ENCODE measurements at regions not wholly inside any gene's neighbourhood (a gene's known extent, or its start where the extent isn't known, plus 50 kb on each side); places are given as distances from the start of the nearest gene placed in this dataset.
"Not testable (repeated sequence)": the region's sequence is repeated elsewhere in the genome, so short reads cannot be mapped to it uniquely, and the experiment has no call there.

DNA sequence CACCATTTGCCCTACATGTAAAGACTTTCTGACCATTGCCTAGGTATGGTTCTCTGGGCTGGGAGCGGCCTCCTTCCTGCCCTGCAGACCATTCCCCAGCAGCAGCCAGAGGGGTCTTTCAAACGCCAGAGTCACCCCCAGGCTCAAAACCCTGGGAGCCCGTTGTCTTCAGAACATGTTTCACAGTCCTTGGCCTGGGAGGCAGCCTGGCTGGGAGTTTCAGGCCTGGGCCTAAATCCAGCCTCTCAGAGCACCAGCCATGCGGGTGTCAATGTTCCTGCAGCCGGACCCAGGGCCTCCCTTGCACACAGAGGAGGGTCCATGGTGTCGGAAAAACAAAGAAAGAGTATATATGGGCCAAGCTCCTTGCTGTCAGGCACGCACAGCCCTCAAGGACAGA lies 145.2 kb upstream of the FOXD4L5 start:
- no peaks in the 10 kb centered on the region for H3K4me1 ChIP-seq (ENCODE audit: insufficient read depth, low read length)
- Mint-ChIP-seq H3K27me3 (peaks cover 0 to under 1% of the 10 kb centered on the region in 2 donors), H3K4me3 (no peak overlapping the region), H3K36me3 (peaks cover 0 to 12% (median 0%) of the 10 kb centered on the region in 3 donors), H3K27ac (no peak overlapping the region), H3K4me1 (peaks cover 0 to 6% (median 6%) of the 10 kb centered on the region in 3 donors), H3K9me3 (peaks cover 14 to 40% (median 18%) of the 10 kb centered on the region in 5 donors)
- no peak overlapping the region for H3K27ac ChIP-seq (ENCODE audit: low read depth, low read length)
- H3K9me3 ChIP-seq (ENCODE audit: low read length), result peaks cover 3% of the 10 kb centered on the region
- H3K4me3 ChIP-seq (ENCODE audit: low read length), result no peak overlapping the region
- H3K27me3 ChIP-seq (ENCODE audit: insufficient read depth, low read length, poor library complexity, severe bottlenecking), result no peaks in the 10 kb centered on the region
- DNase-seq, result no peak
- no peaks in the 10 kb centered on the region for H3K36me3 ChIP-seq (ENCODE audit: insufficient read depth, low read length)
- ChIA-PET POLR2A (no interaction called here), CTCF (no interaction called here)

DNA sequence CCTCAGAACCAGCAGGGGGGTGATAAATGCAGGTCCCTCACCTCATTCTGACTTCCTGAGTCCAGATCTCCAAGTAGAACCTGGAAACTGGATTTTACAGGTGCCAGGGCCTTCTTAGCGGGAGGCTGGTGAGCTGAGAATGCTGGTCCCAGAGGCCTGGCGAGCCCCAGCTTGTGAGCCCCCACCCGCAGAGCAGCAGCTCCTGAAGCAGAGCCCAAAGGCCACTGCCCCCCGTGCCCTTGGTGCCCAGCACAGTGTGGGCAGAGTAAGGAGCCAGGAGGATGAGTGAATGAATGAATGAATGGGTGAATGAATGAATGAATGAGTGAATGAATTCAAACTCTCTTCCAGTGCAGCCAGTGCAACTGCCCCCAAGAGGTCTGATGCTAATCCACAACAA lies 142.4 kb upstream of the FOXD4L5 start:
- H3K4me1 ChIP-seq (ENCODE audit: insufficient read depth, low read length); H3K27ac ChIP-seq (ENCODE audit: low read depth, low read length); H3K27ac Mint-ChIP-seq; H3K27me3 ChIP-seq (ENCODE audit: insufficient read depth, low read length, poor library complexity, severe bottlenecking); CTCF ChIA-PET; H3K36me3 Mint-ChIP-seq; H3K27me3 Mint-ChIP-seq; H3K4me3 ChIP-seq (ENCODE audit: low read length); H3K36me3 ChIP-seq (ENCODE audit: insufficient read depth, low read length); DNase-seq; H3K4me3 Mint-ChIP-seq; H3K4me1 Mint-ChIP-seq; H3K9me3 ChIP-seq (ENCODE audit: low read length); POLR2A ChIA-PET: not testable (repeated sequence)
- H3K9me3 Mint-ChIP-seq, result peaks cover 3 to 42% (median 22%) of the 10 kb centered on the region in 5 donors

DNA sequence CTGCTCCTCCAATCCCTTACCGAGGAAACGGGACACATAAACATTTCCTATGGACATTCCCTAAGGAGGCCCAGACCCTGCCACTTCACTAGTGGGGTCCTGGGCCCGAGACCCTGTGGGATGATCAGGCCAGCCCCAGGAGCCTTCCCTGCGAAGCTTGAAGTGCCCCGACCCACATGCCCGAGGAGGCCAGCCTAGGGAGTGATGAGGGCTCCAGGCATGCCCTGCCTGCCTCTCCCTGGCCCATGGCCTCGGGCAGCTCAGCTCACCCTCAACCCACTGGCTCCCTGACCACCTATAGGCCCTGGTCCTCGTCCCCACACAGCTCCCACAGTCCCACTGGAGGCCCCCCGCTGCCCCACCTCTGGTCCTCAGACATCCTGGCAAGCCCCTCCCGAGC lies 141.8 kb upstream of the FOXD4L5 start:
- CTCF ChIA-PET, result not testable (repeated sequence)

DNA sequence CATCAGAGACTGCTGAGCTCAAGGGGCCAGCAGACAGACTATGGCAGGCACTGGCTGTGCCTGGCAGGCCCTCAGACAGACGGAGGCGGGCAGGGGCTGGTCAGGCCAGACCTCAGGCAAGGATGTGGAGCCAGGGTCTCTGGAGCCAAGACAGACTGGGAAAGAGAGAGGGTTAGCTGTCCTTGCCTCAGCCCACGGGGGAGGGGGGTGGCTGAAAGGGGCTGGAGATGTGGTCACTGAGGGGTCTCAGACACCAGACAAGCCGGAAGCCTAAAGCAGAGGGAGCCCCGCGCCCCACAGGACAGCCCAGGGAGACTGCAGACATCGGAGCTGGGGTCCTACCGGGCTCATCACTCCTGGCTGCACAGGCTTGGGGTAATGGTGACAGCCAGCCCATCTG lies 141.2 kb upstream of the FOXD4L5 start:
- peaks cover 0 to 7% (median 6%) of the 10 kb centered on the region in 3 donors for H3K4me1 Mint-ChIP-seq
- H3K36me3 Mint-ChIP-seq, result peaks cover 0 to 1% (median 0%) of the 10 kb centered on the region in 3 donors

More for the DNA sequence above, 141.8 kb upstream of the FOXD4L5 start:
- H3K27me3 ChIP-seq (ENCODE audit: insufficient read depth, low read length, poor library complexity, severe bottlenecking); POLR2A ChIA-PET; H3K4me3 ChIP-seq (ENCODE audit: low read length); H3K27ac Mint-ChIP-seq; H3K27ac ChIP-seq (ENCODE audit: low read depth, low read length); H3K9me3 ChIP-seq (ENCODE audit: low read length); H3K4me1 Mint-ChIP-seq; H3K27me3 Mint-ChIP-seq; H3K4me1 ChIP-seq (ENCODE audit: insufficient read depth, low read length); H3K4me3 Mint-ChIP-seq; DNase-seq; H3K36me3 ChIP-seq (ENCODE audit: insufficient read depth, low read length); H3K36me3 Mint-ChIP-seq: not testable (repeated sequence)
- H3K9me3 Mint-ChIP-seq, result peaks cover 3 to 40% (median 18%) of the 10 kb centered on the region in 5 donors

DNA sequence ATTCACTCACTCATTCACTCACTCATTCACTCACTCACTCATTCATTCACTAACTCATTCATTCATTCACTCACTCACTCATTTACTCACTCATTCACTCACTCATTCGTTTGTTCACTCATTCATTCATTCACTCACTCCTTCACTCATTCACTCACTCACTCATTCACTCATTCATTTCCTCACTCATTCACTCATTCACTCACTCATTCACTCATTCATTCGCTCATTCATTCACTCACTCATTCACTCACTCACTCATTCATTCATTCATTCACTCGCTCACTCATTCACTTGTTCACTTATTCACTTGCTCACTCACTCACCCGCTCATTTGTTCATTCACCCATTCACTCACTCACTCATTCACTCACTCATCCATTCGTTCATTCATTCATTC lies 140.2 kb upstream of the FOXD4L5 start:
- H3K4me3 ChIP-seq (ENCODE audit: low read length); CTCF ChIA-PET; H3K27ac ChIP-seq (ENCODE audit: low read depth, low read length); H3K36me3 ChIP-seq (ENCODE audit: insufficient read depth, low read length); H3K4me3 Mint-ChIP-seq; POLR2A ChIA-PET; DNase-seq; H3K27me3 Mint-ChIP-seq; H3K36me3 Mint-ChIP-seq; H3K4me1 ChIP-seq (ENCODE audit: insufficient read depth, low read length); H3K4me1 Mint-ChIP-seq; H3K27me3 ChIP-seq (ENCODE audit: insufficient read depth, low read length, poor library complexity, severe bottlenecking); H3K9me3 ChIP-seq (ENCODE audit: low read length): not testable (repeated sequence)
- Mint-ChIP-seq H3K27ac (peak overlapping the region in 1 of 8 donors; percentile 64), H3K9me3 (peaks cover 0 to 39% (median 27%) of the 10 kb centered on the region in 5 donors)

More for the DNA sequence above, 141.2 kb upstream of the FOXD4L5 start:
- H3K9me3 ChIP-seq (ENCODE audit: low read length), result no peaks in the 10 kb centered on the region
- no peak overlapping the region for H3K27ac Mint-ChIP-seq
- ChIA-PET CTCF (no interaction called here), POLR2A (no interaction called here)
- H3K4me1 ChIP-seq (ENCODE audit: insufficient read depth, low read length), result no peaks in the 10 kb centered on the region
- no peak overlapping the region for H3K4me3 ChIP-seq (ENCODE audit: low read length)
- no peak for DNase-seq
- H3K36me3 ChIP-seq (ENCODE audit: insufficient read depth, low read length), result no peaks in the 10 kb centered on the region
- H3K27ac ChIP-seq (ENCODE audit: low read depth, low read length), result no peak overlapping the region
- no peaks in the 10 kb centered on the region for H3K27me3 ChIP-seq (ENCODE audit: insufficient read depth, low read length, poor library complexity, severe bottlenecking)
- H3K9me3 Mint-ChIP-seq, result peaks cover 0 to 43% (median 22%) of the 10 kb centered on the region in 5 donors
- H3K27me3 Mint-ChIP-seq, result peaks cover 0 to 1% of the 10 kb centered on the region in 2 donors
- peak overlapping the region in 1 of 7 donors; percentile 28 for H3K4me3 Mint-ChIP-seq

DNA sequence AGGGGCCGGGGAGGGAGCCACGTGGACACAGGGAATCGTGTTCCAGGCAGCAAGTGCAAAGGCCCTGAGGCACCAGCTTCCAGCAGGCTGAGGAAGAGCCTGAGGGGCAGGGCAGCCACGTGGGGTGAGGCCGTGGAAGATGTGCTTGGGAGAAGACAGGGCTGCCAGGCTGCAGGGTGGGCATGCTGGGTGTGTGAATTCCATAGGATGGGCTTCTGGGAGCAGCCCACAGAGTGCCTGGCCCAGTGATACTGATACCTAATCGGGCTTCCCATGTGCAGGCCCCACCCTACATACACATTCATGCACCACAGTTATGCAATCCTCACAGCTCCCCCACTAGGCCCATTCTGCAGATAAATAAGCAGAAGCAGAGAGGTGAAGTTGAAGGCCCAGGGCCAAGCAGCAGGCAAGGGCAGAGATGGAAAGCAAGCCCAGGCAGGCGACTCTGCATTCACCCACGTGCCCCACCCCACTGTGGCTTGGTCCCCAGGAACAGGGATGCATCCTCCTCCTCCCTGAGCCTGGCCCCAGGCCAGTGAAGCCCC lies 139.5 kb upstream of the FOXD4L5 start:
- H3K27me3 ChIP-seq (ENCODE audit: insufficient read depth, low read length, poor library complexity, severe bottlenecking); H3K36me3 ChIP-seq (ENCODE audit: insufficient read depth, low read length); H3K4me3 ChIP-seq (ENCODE audit: low read length); CTCF ChIA-PET; H3K27ac Mint-ChIP-seq; H3K36me3 Mint-ChIP-seq; H3K4me1 Mint-ChIP-seq; POLR2A ChIA-PET; H3K4me1 ChIP-seq (ENCODE audit: insufficient read depth, low read length); H3K27me3 Mint-ChIP-seq; H3K27ac ChIP-seq (ENCODE audit: low read depth, low read length); DNase-seq; H3K9me3 ChIP-seq (ENCODE audit: low read length): not testable (repeated sequence)
- peaks cover 2 to 41% (median 27%) of the 10 kb centered on the region in 5 donors for H3K9me3 Mint-ChIP-seq
- peak overlapping the region in 1 of 7 donors; percentile 66 for H3K4me3 Mint-ChIP-seq

DNA sequence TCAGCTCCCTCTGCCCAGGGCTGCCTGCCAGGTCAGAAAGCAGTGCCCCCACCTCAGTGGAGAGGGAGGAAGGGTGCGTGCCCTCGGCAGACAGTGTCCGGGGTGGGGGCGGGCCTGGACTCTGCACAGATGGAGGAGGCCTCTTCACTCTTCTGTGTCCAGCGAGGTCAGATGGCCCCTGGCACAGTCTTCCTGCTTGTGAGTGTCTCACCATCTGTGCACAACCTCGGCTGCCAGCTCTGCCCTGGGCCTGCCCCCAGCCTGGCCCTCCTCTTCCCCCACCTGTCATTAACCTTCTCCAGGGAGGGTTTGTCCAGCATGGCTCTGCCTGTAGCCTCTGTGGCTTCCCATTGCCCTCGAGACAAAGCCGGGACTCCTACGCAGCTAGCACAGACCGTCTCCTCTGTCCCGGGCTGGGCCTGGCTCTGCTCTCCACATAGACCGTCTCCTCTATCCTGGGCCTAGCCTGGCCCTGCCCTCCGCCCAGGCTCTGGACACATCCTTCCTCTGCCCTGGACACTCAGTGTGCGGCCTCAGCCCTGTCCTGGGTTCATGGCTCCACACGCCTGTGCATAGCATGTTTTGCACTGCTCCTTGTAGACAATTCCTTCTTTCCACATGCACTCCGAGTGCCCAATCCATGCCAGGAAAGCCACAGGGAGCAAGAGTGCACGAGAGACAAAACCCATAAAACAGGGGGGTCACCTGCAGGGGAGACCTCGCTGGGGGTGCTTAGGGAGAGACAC lies 138.9 kb upstream of the FOXD4L5 start:
- H3K4me1 Mint-ChIP-seq; CTCF ChIA-PET; H3K27ac ChIP-seq (ENCODE audit: low read depth, low read length); H3K9me3 ChIP-seq (ENCODE audit: low read length); H3K27me3 ChIP-seq (ENCODE audit: insufficient read depth, low read length, poor library complexity, severe bottlenecking); POLR2A ChIA-PET; H3K36me3 Mint-ChIP-seq; H3K4me1 ChIP-seq (ENCODE audit: insufficient read depth, low read length); H3K36me3 ChIP-seq (ENCODE audit: insufficient read depth, low read length); DNase-seq; H3K27me3 Mint-ChIP-seq; H3K4me3 ChIP-seq (ENCODE audit: low read length): not testable (repeated sequence)
- peak overlapping the region in 1 of 7 donors; percentile 66 for H3K4me3 Mint-ChIP-seq
- peak overlapping the region in 1 of 8 donors; percentile 68 for H3K27ac Mint-ChIP-seq
- H3K9me3 Mint-ChIP-seq, result peaks cover 8 to 37% (median 27%) of the 10 kb centered on the region in 5 donors

DNA sequence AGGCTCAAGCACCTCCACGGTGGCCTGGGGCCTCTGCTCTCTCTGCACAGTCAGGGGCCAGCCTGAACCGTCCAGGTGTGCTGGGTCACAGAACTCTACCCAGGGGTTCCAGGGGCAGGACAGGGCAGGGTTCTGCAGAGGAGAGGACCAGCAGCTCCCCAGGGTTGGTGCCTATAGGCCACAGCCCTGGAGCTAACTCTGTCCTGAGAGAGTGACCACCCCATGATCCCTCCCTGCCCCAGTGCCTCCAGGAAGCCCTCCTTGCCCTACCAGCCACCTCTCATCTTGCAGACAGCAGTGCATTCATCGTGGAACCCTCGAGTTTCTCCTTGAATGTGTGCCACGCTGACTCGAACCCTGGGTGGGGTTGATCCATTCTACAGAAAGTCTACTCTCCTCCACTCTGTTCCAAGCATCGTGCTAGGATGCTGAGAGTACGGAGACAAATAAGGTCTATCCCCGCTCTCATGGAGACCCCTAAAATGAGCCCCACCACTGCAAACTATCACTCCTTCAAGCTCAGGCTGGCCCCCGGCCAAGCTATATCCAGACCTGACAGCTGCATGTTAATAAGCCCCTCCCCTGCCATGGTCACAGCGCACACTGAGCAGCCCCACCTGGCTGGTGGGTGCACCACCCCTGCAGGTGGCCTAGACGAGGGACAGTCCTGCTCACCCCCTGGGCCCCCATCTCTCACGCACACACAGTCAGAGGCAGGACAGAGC lies 138.1 kb upstream of the FOXD4L5 start:
- H3K27me3 ChIP-seq (ENCODE audit: insufficient read depth, low read length, poor library complexity, severe bottlenecking); DNase-seq; H3K27ac ChIP-seq (ENCODE audit: low read depth, low read length); H3K36me3 ChIP-seq (ENCODE audit: insufficient read depth, low read length); H3K4me3 Mint-ChIP-seq; H3K4me1 Mint-ChIP-seq; H3K9me3 ChIP-seq (ENCODE audit: low read length); CTCF ChIA-PET; H3K4me3 ChIP-seq (ENCODE audit: low read length); H3K36me3 Mint-ChIP-seq; POLR2A ChIA-PET; H3K27me3 Mint-ChIP-seq; H3K4me1 ChIP-seq (ENCODE audit: insufficient read depth, low read length); H3K27ac Mint-ChIP-seq: not testable (repeated sequence)
- peaks cover 8 to 40% (median 30%) of the 10 kb centered on the region in 5 donors for H3K9me3 Mint-ChIP-seq
